HEK293 (cell line): ENCODE measurements at regions not wholly inside any gene's neighbourhood (a gene's known extent, or its start where the extent isn't known, plus 50 kb on each side); places are given as distances from the start of the nearest gene placed in this dataset.

ENCODE experiments used
- CTCF ChIA-PET: fragments of 350-600 bp; formaldehyde crosslinking; extraction: SDS; loops from one replicate; lab custom pipeline; 2021; ENCODE audit warnings: antibody characterized with exemption; lab: Yijun Ruan, JAX
- POLR2A ChIA-PET: fragments of 300-600 bp; formaldehyde crosslinking; extraction: SDS; loops from one replicate; lab custom pipeline; 2020; ENCODE audit warnings: antibody characterized with exemption, inconsistent platforms; lab: Yijun Ruan, JAX
- H3K27ac ChIP-seq: fragments of 200-500 bp; sonication (Bioruptor generic); 2 replicates; pipeline ENCODE4 v1.5.1; 2014; ENCODE audit warnings: low read depth, low read length, control low read depth, inconsistent platforms; ENCODE audit errors: extremely low read depth
- H3K36me3 ChIP-seq, 2 experiments: fragments of 200-500 bp in 1 of 2; sonication (Bioruptor generic) in 1 of 2; 1 replicate in 1 of 2; 2 replicates in 1 of 2; pipeline ENCODE4 v1.5.1; 2014 to 2017; ENCODE audit warnings: inconsistent platforms in 2 of 2, low read length in 2 of 2; ENCODE audit not compliant: control insufficient read depth in 2 of 2, insufficient read depth in 1 of 2
- H3K4me1 ChIP-seq: fragments of 200-500 bp; sonication (Bioruptor generic); 2 replicates; pipeline ENCODE4 v1.5.1; 2014; ENCODE audit warnings: mild to moderate bottlenecking, low read length, inconsistent platforms; ENCODE audit not compliant: control insufficient read depth, insufficient read depth
- H3K4me3 ChIP-seq: 2 replicates; pipeline ENCODE4 v1.5.1; 2011; ENCODE audit warnings: low read depth, mild to moderate bottlenecking, control low read depth, low read length, moderate library complexity
- H3K9me3 ChIP-seq: fragments of 200-500 bp; sonication (Bioruptor generic); 2 replicates; pipeline ENCODE4 v1.5.1; 2014; ENCODE audit warnings: low read depth, low read length, inconsistent platforms; ENCODE audit not compliant: control insufficient read depth, insufficient read depth
- BCL11B ChIP-seq: fragments of 450-650 bp; formaldehyde crosslinking; IDR thresholded peaks from 2 replicates; pipeline ENCODE4 v1.5.1; 2016; ENCODE audit warnings: low read depth, missing biosample characterization, missing genetic modification characterization
- BCL6B ChIP-seq: fragments of 450-650 bp; formaldehyde crosslinking; IDR thresholded peaks from 2 replicates; pipeline ENCODE4 v1.5.1; 2017; ENCODE audit warnings: missing biosample characterization, missing genetic modification characterization
- GFI1B ChIP-seq: fragments of 450-650 bp; formaldehyde crosslinking; IDR thresholded peaks from 2 replicates; pipeline ENCODE4 v1.5.1; 2016; ENCODE audit warnings: missing biosample characterization, missing genetic modification characterization
- ZBTB1 ChIP-seq: fragments of 450-650 bp; formaldehyde crosslinking; IDR thresholded peaks from 2 replicates; pipeline ENCODE4 v1.5.1; 2016; ENCODE audit warnings: missing biosample characterization, missing genetic modification characterization
- ZBTB10 ChIP-seq: fragments of 450-650 bp; formaldehyde crosslinking; IDR thresholded peaks from 2 replicates; pipeline ENCODE4 v1.5.1; 2016; ENCODE audit warnings: missing biosample characterization, missing genetic modification characterization
- ZBTB6 ChIP-seq: fragments of 450-650 bp; formaldehyde crosslinking; IDR thresholded peaks from 2 replicates; pipeline ENCODE4 v1.5.1; 2017; ENCODE audit warnings: missing biosample characterization, missing genetic modification characterization
- ZBTB8A ChIP-seq: fragments of 450-650 bp; formaldehyde crosslinking; IDR thresholded peaks from 2 replicates; pipeline ENCODE4 v1.5.1; 2016; ENCODE audit warnings: missing biosample characterization, missing genetic modification characterization
- ZFP41 ChIP-seq: fragments of 450-650 bp; formaldehyde crosslinking; IDR thresholded peaks from 2 replicates; pipeline ENCODE4 v1.5.1; 2016; ENCODE audit warnings: missing biosample characterization, missing genetic modification characterization, borderline replicate concordance
- ZFP69B ChIP-seq: fragments of 450-650 bp; formaldehyde crosslinking; IDR thresholded peaks from 2 replicates; pipeline ENCODE4 v1.5.1; 2016; ENCODE audit warnings: missing biosample characterization, missing genetic modification characterization
- ZNF132 ChIP-seq: fragments of 450-650 bp; formaldehyde crosslinking; IDR thresholded peaks from 2 replicates; pipeline ENCODE4 v1.5.1; 2017; ENCODE audit warnings: missing biosample characterization, missing genetic modification characterization, borderline replicate concordance
- ZNF24 ChIP-seq: fragments of 450-650 bp; formaldehyde crosslinking; IDR thresholded peaks from 2 replicates; pipeline ENCODE4 v1.5.1; 2016; ENCODE audit warnings: missing biosample characterization, missing genetic modification characterization
- ZNF26 ChIP-seq: fragments of 450-650 bp; formaldehyde crosslinking; IDR thresholded peaks from 2 replicates; pipeline ENCODE4 v1.5.1; 2016; ENCODE audit warnings: missing biosample characterization, missing genetic modification characterization
- ZNF274 ChIP-seq, 2 experiments: fragments of 200-500 bp in 1 of 2; fragments of 450-650 bp in 1 of 2; sonication (Bioruptor generic) in 1 of 2; formaldehyde crosslinking in 1 of 2; IDR thresholded peaks; 2 replicates each; pipeline versions ENCODE4 v1.5.1 to v1.6.1; 2014 to 2016; ENCODE audit warnings: borderline replicate concordance in 1 of 2, inconsistent platforms in 1 of 2, low read length in 1 of 2, missing biosample characterization in 1 of 2, missing genetic modification characterization in 1 of 2
- ZNF394 ChIP-seq: fragments of 450-650 bp; formaldehyde crosslinking; IDR thresholded peaks from 2 replicates; pipeline ENCODE4 v1.5.1; 2016; ENCODE audit warnings: missing biosample characterization, missing genetic modification characterization, mild to moderate bottlenecking, moderate library complexity, borderline replicate concordance
- ZNF473 ChIP-seq: fragments of 450-650 bp; formaldehyde crosslinking; IDR thresholded peaks from 2 replicates; pipeline ENCODE4 v1.5.1; 2017; ENCODE audit warnings: missing biosample characterization, missing genetic modification characterization
- ZNF518A ChIP-seq: fragments of 450-650 bp; formaldehyde crosslinking; conservative IDR thresholded peaks from 2 replicates; pipeline ENCODE4 v1.5.1; 2016; ENCODE audit warnings: low read depth, missing biosample characterization, missing genetic modification characterization
- ZNF600 ChIP-seq: fragments of 450-650 bp; formaldehyde crosslinking; IDR thresholded peaks from 2 replicates; pipeline ENCODE4 v1.5.1; 2016; ENCODE audit warnings: missing biosample characterization, missing genetic modification characterization
- ZNF624 ChIP-seq: fragments of 450-650 bp; formaldehyde crosslinking; IDR thresholded peaks from 2 replicates; pipeline ENCODE4 v1.5.1; 2017; ENCODE audit warnings: missing biosample characterization, missing genetic modification characterization
- ZNF791 ChIP-seq: fragments of 450-650 bp; formaldehyde crosslinking; IDR thresholded peaks from 2 replicates; pipeline ENCODE4 v1.5.1; 2016; ENCODE audit warnings: missing biosample characterization, missing genetic modification characterization
- ZNF792 ChIP-seq: fragments of 450-650 bp; formaldehyde crosslinking; IDR thresholded peaks from 2 replicates; pipeline ENCODE4 v1.5.1; 2016; ENCODE audit warnings: missing biosample characterization, missing genetic modification characterization
- ZNF830 ChIP-seq: fragments of 450-650 bp; IDR thresholded peaks from 2 replicates; pipeline ENCODE4 v1.5.0; 2018; ENCODE audit warnings: missing biosample characterization, missing genetic modification characterization, low read depth, mild to moderate bottlenecking, moderate library complexity

GRCh38 chr11:80911666-80912065 lies 1470.8 kb upstream of the TENM4 start (continued):
- no peak for TF ChIP-seq ZNF624 (tag by site-specific recombination)
- TF ChIP-seq ZBTB6 (tag by site-specific recombination) = no peak
- TF ChIP-seq ZBTB8A = no peak
- no peak for TF ChIP-seq ZFP69B (tag by site-specific recombination)

GRCh38 chr11:80900265-80900664 lies 1459.4 kb upstream of the TENM4 start:
- Histone ChIP-seq H3K36me3 (no peaks in the 10 kb centered on the region), H3K4me3 (no peak overlapping the region), H3K27ac (no peak overlapping the region), H3K4me1 (no peaks in the 10 kb centered on the region), H3K9me3 (no peaks in the 10 kb centered on the region)
- no peak for TF ChIP-seq ZNF394 (tag by site-specific recombination)
- no peak for TF ChIP-seq ZNF132 (tag by site-specific recombination)
- TF ChIP-seq ZBTB8A = no peak
- no peak for TF ChIP-seq ZNF792
- TF ChIP-seq ZNF518A (tag by site-specific recombination) = no peak
- no peak for TF ChIP-seq ZNF830 (tag by site-specific recombination)
- TF ChIP-seq ZNF274 (IDR thresholded peaks at IDR 0.05; ENCODE audit: low read length) = no peak
- TF ChIP-seq ZNF274 (tag by site-specific recombination; IDR thresholded peaks at IDR 0.05; ENCODE audit: borderline replicate concordance) = no peak
- TF ChIP-seq ZNF24 (tag by site-specific recombination) = no peak
- no peak for TF ChIP-seq ZNF791 (tag by site-specific recombination)
- TF ChIP-seq ZNF26 (tag by site-specific recombination) = no peak
- TF ChIP-seq ZBTB1 (tag by site-specific recombination) = no peak
- POLR2A ChIA-PET = no interaction called here
- CTCF ChIA-PET = interaction anchor here (0.6 to 1.0 kb wide), 2 partner anchors 9 to 250 kb away, joined by 3 read pairs; no protein-coding TSS in a partner anchor

GRCh38 chr11:80899381-80899780 lies 1458.6 kb upstream of the TENM4 start:
- Histone ChIP-seq H3K4me1 (no peaks in the 10 kb centered on the region), H3K36me3 (no peaks in the 10 kb centered on the region), H3K27ac (no peak overlapping the region), H3K4me3 (no peak overlapping the region), H3K9me3 (no peaks in the 10 kb centered on the region)
- ChIA-PET POLR2A (no interaction called here), CTCF (no interaction called here)
- TF ChIP-seq BCL6B (tag by site-specific recombination) = no peak
- TF ChIP-seq ZBTB10 = no peak
- no peak for TF ChIP-seq ZNF473 (tag by site-specific recombination)
- TF ChIP-seq ZNF600 = no peak
- no peak for TF ChIP-seq BCL11B (tag by site-specific recombination)
- TF ChIP-seq ZFP41 (tag by site-specific recombination) = no peak
- no peak for TF ChIP-seq GFI1B (tag by site-specific recombination)
